ENCODE measurements at regions not wholly inside any gene's neighbourhood (a gene's known extent, or its start where the extent isn't known, plus 50 kb on each side); places are given as distances from the start of the nearest gene placed in this dataset.

DNA sequence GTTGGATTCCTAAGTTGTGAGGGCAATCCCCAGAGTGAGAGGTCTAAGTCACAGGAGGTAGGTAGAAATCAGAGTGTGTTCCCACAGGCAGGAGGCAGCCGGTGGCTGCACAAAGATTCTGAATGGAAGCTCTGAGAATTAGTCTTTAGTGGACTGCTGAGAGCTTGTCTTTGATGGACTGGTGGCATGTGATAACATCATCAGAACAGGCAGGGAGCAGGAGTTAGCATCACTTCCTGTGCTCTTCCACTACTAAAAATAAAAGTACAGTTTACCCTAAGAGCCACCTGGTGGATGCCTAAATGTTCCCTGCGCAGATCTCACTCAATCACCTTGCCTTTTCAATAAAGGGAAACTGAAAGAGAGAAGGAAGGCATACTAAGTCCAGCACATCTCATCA, 294.6 kb upstream of the POU3F2 start:
- TF ChIP-seq, protein P1, sequence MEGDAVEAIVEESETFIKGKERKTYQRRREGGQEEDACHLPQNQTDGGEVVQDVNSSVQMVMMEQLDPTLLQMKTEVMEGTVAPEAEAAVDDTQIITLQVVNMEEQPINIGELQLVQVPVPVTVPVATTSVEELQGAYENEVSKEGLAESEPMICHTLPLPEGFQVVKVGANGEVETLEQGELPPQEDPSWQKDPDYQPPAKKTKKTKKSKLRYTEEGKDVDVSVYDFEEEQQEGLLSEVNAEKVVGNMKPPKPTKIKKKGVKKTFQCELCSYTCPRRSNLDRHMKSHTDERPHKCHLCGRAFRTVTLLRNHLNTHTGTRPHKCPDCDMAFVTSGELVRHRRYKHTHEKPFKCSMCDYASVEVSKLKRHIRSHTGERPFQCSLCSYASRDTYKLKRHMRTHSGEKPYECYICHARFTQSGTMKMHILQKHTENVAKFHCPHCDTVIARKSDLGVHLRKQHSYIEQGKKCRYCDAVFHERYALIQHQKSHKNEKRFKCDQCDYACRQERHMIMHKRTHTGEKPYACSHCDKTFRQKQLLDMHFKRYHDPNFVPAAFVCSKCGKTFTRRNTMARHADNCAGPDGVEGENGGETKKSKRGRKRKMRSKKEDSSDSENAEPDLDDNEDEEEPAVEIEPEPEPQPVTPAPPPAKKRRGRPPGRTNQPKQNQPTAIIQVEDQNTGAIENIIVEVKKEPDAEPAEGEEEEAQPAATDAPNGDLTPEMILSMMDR (IDR thresholded peaks at IDR 0.05; ENCODE audit: low read length, missing control alignments), result no peak
- DNase-seq (ENCODE audit: low read depth), result no peak
- H3K4me3 ChIP-seq (replicated peaks; ENCODE audit: low read depth, low read length), result no peak overlapping the region

DNA sequence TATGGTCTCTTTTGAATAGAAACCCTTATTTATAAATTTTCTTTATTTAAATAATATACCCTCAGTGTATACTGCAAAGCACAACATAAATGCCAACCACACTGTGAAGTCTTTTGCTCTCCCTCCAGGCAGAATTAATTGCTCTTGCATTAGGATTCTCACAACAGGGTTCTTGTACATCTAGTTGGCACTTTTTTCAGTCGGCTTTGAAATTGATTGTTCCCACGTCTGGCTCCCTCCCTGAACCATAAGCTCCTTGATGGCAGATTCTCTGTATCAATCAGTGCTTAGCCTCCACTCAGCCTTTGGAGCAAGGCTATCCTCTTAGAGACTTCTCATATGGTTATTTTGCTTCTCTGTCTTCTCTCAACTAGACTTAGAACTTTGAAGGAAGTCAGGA, 288.0 kb upstream of the POU3F2 start:
- no peak overlapping the region for H3K4me3 ChIP-seq (replicated peaks; ENCODE audit: low read depth, low read length)
- TF ChIP-seq, protein P1 (IDR thresholded peaks at IDR 0.05; ENCODE audit: low read length, missing control alignments), result no peak
- no peak for DNase-seq (ENCODE audit: low read depth)

DNA sequence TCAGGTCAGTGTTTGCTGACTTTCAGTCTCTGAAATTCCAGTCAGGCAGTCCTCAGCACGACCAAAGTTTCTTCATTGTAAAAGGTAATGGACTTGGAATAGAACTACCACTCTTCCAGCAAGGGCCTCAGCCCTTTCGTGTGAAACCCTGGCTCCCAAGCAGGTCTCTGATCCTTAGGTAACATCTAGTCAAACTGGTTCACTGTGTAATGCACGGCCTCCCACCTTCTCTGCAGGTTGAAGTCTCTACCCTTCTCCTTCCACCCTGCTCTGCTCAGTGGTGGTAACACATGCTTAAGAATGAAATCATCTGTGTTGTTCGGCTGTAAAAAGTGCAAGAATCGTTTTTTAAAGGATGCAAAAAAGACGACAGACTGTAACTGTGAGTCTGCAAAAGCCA, 287.2 kb upstream of the POU3F2 start:
- TF ChIP-seq, protein P1 (IDR thresholded peaks at IDR 0.05; ENCODE audit: low read length, missing control alignments), result no peak
- no peak for DNase-seq (ENCODE audit: low read depth)
- H3K4me3 ChIP-seq (replicated peaks; ENCODE audit: low read depth, low read length), result no peak overlapping the region

DNA sequence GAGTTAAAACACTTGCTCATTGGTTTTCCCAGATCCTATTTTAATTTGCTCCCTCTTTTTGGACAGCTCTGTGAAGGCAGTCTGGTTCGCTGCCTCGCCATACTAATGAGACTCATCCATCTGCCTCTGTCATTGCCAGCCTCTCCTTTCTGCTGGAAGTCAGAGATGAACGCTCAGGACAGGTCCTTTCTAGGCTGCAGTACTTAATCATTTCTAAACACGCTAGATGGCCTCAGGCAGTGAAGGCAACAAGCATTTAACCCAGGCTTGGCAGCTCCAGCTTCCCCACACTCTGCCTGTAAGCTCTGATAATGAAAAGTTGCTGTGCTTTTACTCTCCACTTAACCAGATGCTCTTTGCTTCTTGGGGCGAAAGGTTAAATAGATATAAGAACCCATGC, 286.7 kb upstream of the POU3F2 start:
- H3K4me3 ChIP-seq (replicated peaks; ENCODE audit: low read depth, low read length), result no peak overlapping the region
- TF ChIP-seq, protein P1 (IDR thresholded peaks at IDR 0.05; ENCODE audit: low read length, missing control alignments), result no peak
- DNase-seq (ENCODE audit: low read depth), result no peak

DNA sequence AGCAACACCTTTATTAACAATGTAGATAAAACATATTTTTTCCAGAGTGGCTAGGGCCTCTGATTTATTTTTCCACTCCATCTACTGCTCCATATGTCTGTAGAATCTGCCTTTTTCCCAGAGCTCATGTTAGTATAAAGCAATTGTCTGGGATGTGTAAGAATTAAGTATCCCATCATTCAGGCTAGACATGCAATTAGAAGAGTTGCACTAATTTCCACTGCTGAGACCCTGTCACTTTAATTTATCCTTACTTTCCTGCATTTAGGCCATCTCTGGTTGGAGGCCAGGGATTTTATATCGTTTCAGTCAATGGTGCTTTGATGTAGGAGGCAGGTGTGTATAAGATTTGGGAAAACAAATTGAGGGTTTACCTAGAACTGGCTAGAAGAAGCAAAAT, 286.1 kb upstream of the POU3F2 start:
- TF ChIP-seq, protein P1 (IDR thresholded peaks at IDR 0.05; ENCODE audit: low read length, missing control alignments), result no peak
- no peak overlapping the region for H3K4me3 ChIP-seq (replicated peaks; ENCODE audit: low read depth, low read length)
- no peak for DNase-seq (ENCODE audit: low read depth)

DNA sequence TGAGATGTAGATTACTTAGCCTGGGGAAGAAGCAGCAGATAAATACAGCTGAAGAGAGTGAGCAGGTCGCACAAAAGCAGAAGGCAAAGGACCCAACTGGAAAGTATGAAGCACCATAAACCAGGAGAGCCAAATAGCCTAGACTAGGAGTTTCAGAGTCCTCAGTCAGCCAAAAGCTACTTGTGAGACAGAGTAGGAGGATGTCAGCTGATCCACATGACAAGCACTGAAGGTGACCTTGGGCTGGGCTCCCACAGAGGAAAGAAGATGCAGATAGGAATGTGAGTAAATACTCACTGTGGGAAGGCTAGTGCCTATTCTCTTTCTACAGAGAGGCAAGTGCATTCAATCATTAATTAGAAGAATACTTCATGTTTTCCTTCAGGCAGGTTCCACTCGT, 274.0 kb upstream of the POU3F2 start:
- no peak for DNase-seq (ENCODE audit: low read depth)
- TF ChIP-seq, protein P1 (IDR thresholded peaks at IDR 0.05; ENCODE audit: low read length, missing control alignments), result no peak
- no peak overlapping the region for H3K4me3 ChIP-seq (replicated peaks; ENCODE audit: low read depth, low read length)

DNA sequence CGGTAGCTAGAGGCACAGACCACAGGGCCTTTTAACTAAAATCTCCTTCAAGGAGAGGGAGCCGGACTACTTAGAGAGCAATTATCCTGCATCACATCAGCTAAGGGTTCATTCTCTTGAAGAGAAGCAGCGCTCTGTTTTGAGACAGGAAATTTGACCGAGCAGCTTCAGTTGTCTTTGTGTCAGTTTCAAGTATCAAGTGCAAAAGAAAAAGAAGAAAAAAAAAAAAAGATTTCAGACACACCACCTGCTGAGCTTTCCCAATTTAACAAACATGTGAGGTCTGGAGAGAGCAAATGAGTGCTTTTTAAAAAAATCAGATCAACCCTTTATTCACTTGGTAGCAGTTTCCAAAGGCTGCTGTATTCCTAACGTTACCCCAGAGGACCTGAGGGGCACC, 273.5 kb upstream of the POU3F2 start:
- no peak overlapping the region for H3K4me3 ChIP-seq (replicated peaks; ENCODE audit: low read depth, low read length)
- no peak for DNase-seq (ENCODE audit: low read depth)
- TF ChIP-seq, protein P1 (IDR thresholded peaks at IDR 0.05; ENCODE audit: low read length, missing control alignments), result no peak
